ENCODE measurements at regions not wholly inside any gene's neighbourhood (a gene's known extent, or its start where the extent isn't known, plus 50 kb on each side); places are given as distances from the start of the nearest gene placed in this dataset.

GRCh38 chr7:118606602-118607001 lies 382.1 kb downstream of the ANKRD7 start:
- H3K9me3 ChIP-seq (replicated peaks) = no peaks in the 10 kb centered on the region
- no peak overlapping the region for H3K4me3 ChIP-seq
- H3K36me3 ChIP-seq = no peaks in the 10 kb centered on the region
- no peaks in the 10 kb centered on the region for H3K4me1 ChIP-seq
- H3K27me3 ChIP-seq (ENCODE audit: low read depth) = no peaks in the 10 kb centered on the region
- intact Hi-C loops (cut with micrococcal nuclease) = no loop called here
- no peak overlapping the region for H3K27ac ChIP-seq (replicated peaks)
- no peak for DNase-seq
- no peak for TF ChIP-seq CTCF (IDR thresholded peaks at IDR 0.05; ENCODE audit: borderline replicate concordance)

GRCh38 chr7:118609207-118609606 lies 384.7 kb downstream of the ANKRD7 start:
- TF ChIP-seq CTCF (IDR thresholded peaks at IDR 0.05; ENCODE audit: borderline replicate concordance) = no peak
- Histone ChIP-seq H3K4me3 (no peak overlapping the region), H3K36me3 (no peaks in the 10 kb centered on the region), H3K27ac (replicated peaks) (no peak overlapping the region), H3K27me3 (ENCODE audit: low read depth) (no peaks in the 10 kb centered on the region), H3K4me1 (no peaks in the 10 kb centered on the region), H3K9me3 (replicated peaks) (no peaks in the 10 kb centered on the region)
- intact Hi-C loops (cut with micrococcal nuclease) = no loop called here
- no peak for DNase-seq

- no peak overlapping the region for H3K4me3 ChIP-seq
- intact Hi-C loops (cut with micrococcal nuclease) = no loop called here
- no peak for TF ChIP-seq CTCF (IDR thresholded peaks at IDR 0.05; ENCODE audit: borderline replicate concordance)
- H3K27ac ChIP-seq (replicated peaks) = no peak overlapping the region
- H3K27me3 ChIP-seq (ENCODE audit: low read depth) = no peaks in the 10 kb centered on the region
- H3K36me3 ChIP-seq = no peaks in the 10 kb centered on the region
- no peaks in the 10 kb centered on the region for H3K4me1 ChIP-seq
- DNase-seq = no peak
- H3K9me3 ChIP-seq (replicated peaks) = no peaks in the 10 kb centered on the region
These were observed 391.2 kb downstream of the ANKRD7 start for GRCh38 chr7:118615681-118616080.

- H3K36me3 ChIP-seq = no peaks in the 10 kb centered on the region
- no peak overlapping the region for H3K4me3 ChIP-seq
These were observed 397.4 kb downstream of the ANKRD7 start for GRCh38 chr7:118621810-118622360.

GRCh38 chr7:118626739-118627138 lies 402.2 kb downstream of the ANKRD7 start:
- Histone ChIP-seq H3K4me3 (no peak overlapping the region), H3K36me3 (no peaks in the 10 kb centered on the region), H3K9me3 (replicated peaks) (peaks cover 20% of the 10 kb centered on the region), H3K27ac (replicated peaks) (no peak overlapping the region), H3K27me3 (ENCODE audit: low read depth) (no peaks in the 10 kb centered on the region), H3K4me1 (no peaks in the 10 kb centered on the region)
- DNase-seq = no peak
- no peak for TF ChIP-seq CTCF (IDR thresholded peaks at IDR 0.05; ENCODE audit: borderline replicate concordance)
- intact Hi-C loops (cut with micrococcal nuclease) = no loop called here

More at GRCh38 chr7:118621810-118622360, 397.4 kb downstream of the ANKRD7 start:
- intact Hi-C loops (cut with micrococcal nuclease) = no loop called here
- no peak for DNase-seq
- H3K9me3 ChIP-seq (replicated peaks) = peaks cover 7% of the 10 kb centered on the region
- no peaks in the 10 kb centered on the region for H3K27me3 ChIP-seq (ENCODE audit: low read depth)
- no peak for TF ChIP-seq CTCF (IDR thresholded peaks at IDR 0.05; ENCODE audit: borderline replicate concordance)
- no peak overlapping the region for H3K27ac ChIP-seq (replicated peaks)
- no peaks in the 10 kb centered on the region for H3K4me1 ChIP-seq
